ENCODE measurements at regions not wholly inside any gene's neighbourhood (a gene's known extent, or its start where the extent isn't known, plus 50 kb on each side); places are given as distances from the start of the nearest gene placed in this dataset.

DNA sequence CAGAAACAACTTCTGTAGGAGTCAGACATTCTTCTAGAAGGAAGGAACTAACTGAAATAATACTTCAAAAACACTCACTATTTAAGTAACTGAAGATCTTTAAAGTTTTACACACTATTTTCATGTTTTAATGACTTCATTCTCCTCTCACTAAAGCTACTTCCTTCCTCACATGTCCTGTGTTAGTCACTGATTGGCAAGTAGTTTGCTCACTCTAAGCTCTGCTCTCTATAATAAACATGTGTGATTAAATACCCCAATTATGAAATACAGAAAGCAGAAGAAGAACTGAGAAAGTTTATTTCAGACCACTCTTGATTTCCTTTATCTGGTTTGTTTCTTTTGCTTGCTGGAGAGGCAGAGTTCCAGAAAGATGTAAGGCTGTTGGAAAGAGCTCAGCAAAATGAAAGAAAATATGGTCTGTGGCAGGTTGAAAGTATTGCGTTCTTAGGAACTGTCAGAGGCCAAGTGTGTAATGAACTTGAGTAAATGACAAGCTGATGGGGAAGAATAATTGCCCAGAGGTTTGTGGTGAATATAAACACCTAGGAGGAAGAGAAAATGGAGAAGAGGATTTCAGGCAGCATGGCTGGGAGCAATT, 522.0 kb upstream of the SEL1L start:
- DNase-seq: no peak
- TF ChIP-seq POLR2A (IDR thresholded peaks at IDR 0.05; ENCODE audit: low read length) (no peak), GATA1 (IDR thresholded peaks at IDR 0.05; ENCODE audit: low read depth, low read length) (no peak)

GRCh38 chr14:82060219-82060618, 526.6 kb upstream of the SEL1L start:
- TF ChIP-seq POLR2A (IDR thresholded peaks at IDR 0.05; ENCODE audit: low read length) (no peak), GATA1 (IDR thresholded peaks at IDR 0.05; ENCODE audit: low read depth, low read length) (no peak)
- DNase-seq: no peak

DNA sequence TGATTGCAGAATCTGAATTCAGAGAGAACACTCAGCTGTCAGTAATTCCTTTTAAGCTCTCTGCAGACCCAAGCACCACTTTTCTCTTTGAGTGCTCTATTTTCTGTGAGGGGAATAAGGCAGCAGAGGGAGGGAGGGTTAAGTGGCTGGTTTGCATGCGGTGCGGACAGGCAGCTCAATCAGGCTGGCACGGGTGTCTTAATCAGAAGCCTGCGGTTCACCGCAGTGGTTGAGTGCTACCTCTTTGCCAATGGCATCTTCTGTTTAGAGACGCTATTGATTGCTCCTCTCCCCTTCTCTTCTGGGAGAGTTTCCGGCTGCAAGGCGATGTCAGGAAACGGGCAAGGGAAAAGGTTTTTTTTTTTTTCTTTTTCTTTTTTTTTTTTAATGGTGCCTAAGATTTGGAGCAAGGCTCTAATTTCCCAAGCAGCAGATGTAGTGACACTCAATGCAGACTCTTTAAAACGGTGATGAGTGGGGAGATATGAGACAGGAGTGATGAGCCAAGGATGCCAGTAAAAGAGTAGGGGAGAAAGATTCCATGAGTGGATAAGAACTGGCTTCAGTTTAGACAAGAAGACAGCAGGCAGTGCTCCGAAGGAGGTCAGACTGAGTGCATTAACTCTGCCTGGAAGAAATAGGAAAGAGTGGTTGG, 533.7 kb upstream of the SEL1L start:
- TF ChIP-seq POLR2A (IDR thresholded peaks at IDR 0.05; ENCODE audit: low read length) (no peak), GATA1 (IDR thresholded peaks at IDR 0.05; ENCODE audit: low read depth, low read length) (no peak)
- DNase-seq: no peak

DNA sequence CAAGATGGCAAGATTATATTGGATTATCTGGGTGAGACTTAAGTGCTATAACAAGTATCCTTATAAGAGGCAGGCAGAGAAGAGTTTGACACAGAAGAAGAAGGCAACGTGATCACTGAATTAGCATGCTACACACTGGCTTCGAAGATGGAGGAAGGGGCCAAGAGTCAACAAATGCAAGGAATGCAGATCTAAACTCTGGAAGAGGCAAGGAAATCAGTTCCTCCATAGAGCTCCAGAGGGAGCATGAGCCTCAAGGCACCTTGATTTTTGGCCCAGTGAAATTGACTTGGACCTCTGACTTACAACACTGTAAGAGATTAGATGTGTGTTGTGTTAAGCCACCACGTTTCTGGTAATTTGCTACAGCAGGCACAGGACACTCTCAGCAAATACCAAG, 536.4 kb upstream of the SEL1L start:
- TF ChIP-seq GATA1 (IDR thresholded peaks at IDR 0.05; ENCODE audit: low read depth, low read length) (no peak), POLR2A (IDR thresholded peaks at IDR 0.05; ENCODE audit: low read length) (no peak)
- no peak for DNase-seq

GRCh38 chr14:82070753-82071152, 537.1 kb upstream of the SEL1L start:
- no peak for DNase-seq
- no peak for TF ChIP-seq GATA1 (IDR thresholded peaks at IDR 0.05; ENCODE audit: low read depth, low read length)
- TF ChIP-seq POLR2A (IDR thresholded peaks at IDR 0.05; ENCODE audit: low read length): no peak

- DNase-seq: no peak
- no peak for TF ChIP-seq POLR2A (IDR thresholded peaks at IDR 0.05; ENCODE audit: low read length)
- TF ChIP-seq GATA1 (IDR thresholded peaks at IDR 0.05; ENCODE audit: low read depth, low read length): no peak
Measured at GRCh38 chr14:82073547-82073946, 539.9 kb upstream of the SEL1L start.

DNA sequence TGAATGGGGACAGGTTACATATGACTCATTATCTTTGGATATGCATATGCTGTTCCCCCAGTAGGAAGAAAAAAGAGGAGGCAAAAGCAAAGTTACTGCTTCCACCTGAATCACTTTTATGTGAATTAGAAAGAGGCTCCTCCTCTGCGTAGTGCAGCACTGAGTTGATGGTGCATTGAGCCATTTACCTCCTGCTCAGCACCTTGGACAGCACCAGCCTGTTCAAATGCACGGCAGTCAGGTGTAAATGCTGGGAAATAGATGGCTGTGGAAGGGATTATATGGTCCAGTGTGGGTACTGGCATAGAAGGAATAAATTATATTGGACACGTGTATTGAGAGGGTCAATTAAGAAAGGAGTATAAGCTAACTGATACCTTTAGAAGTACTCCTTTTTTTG, 541.9 kb upstream of the SEL1L start:
- TF ChIP-seq POLR2A (IDR thresholded peaks at IDR 0.05; ENCODE audit: low read length) (no peak), GATA1 (IDR thresholded peaks at IDR 0.05; ENCODE audit: low read depth, low read length) (no peak)
- DNase-seq: peak; percentile 16 to 27

- no peak for DNase-seq
- TF ChIP-seq POLR2A (IDR thresholded peaks at IDR 0.05; ENCODE audit: low read length) (no peak), GATA1 (IDR thresholded peaks at IDR 0.05; ENCODE audit: low read depth, low read length) (no peak)
Measured at GRCh38 chr14:82079553-82079952, 545.9 kb upstream of the SEL1L start.

GRCh38 chr14:82080370-82080769, 546.7 kb upstream of the SEL1L start:
- no peak for DNase-seq
- TF ChIP-seq POLR2A (IDR thresholded peaks at IDR 0.05; ENCODE audit: low read length) (no peak), GATA1 (IDR thresholded peaks at IDR 0.05; ENCODE audit: low read depth, low read length) (no peak)

DNA sequence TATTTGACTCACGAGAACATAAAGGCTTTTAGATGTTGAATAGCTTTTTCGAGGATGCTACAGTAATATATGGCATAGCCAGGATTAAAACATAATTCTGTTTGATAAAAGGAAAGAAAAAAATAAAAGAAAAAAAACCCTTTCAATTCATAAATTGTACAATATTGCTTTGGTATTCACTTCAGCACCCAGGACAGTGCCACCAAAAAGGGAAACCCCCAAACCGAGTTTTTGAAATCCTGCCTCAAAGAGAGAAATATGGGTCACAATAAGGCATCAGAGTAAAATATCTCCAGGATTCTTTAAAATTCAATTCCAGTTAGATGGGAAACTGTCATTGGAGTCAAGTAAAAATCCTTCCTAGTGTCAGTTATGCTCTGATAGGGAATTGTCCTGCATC, 551.2 kb upstream of the SEL1L start:
- TF ChIP-seq GATA1 (IDR thresholded peaks at IDR 0.05; ENCODE audit: low read depth, low read length) (no peak), POLR2A (IDR thresholded peaks at IDR 0.05; ENCODE audit: low read length) (no peak)
- DNase-seq: no peak

DNA sequence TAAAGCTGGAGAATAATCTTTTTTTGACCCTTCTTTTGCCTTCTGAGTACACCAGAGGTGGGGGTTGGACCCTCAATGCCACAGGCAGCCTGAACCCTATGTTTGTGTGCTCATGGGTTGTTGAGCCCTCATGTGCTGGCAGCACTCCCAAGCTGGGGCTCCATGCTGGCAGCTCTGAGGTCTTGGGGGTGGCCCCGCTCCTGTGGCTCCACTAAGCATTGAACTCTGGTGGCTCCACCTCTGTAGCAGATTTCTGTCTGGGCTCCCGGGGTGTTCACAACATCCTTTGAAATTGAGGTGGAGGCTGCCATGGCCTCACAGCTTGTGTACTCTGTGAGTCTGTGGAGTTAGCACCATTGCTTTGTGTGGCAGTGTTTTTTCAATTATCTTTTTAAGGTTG, 557.4 kb upstream of the SEL1L start:
- no peak for TF ChIP-seq POLR2A (IDR thresholded peaks at IDR 0.05; ENCODE audit: low read length)
- no peak for DNase-seq

DNA sequence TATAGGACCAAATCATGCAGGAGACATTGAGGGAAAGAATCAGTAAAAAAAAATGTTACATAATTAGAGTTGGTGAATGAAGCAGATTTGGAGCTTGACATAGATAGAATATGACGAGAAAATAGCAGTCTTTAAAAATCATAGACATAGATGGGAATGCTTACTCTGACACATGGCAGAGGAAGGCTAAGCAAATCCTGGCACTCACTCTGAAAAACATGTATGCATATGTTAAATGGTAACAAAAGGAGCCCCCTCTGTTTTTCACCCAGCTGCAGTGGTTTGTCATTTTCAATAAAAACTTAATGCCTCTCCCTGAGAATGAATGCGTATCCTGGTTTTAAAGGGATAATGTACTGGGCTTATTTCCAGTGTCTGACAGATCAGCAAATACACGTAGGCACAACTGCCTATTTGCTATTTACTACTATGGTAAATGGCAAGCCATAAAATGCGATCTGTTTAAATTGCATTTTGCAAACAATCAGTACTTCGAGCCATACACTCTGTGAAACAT, 561.2 kb upstream of the SEL1L start:
- no peak for TF ChIP-seq POLR2A (IDR thresholded peaks at IDR 0.05; ENCODE audit: low read length)
- no peak for TF ChIP-seq GATA1 (IDR thresholded peaks at IDR 0.05; ENCODE audit: low read depth, low read length)
- no peak for DNase-seq

DNA sequence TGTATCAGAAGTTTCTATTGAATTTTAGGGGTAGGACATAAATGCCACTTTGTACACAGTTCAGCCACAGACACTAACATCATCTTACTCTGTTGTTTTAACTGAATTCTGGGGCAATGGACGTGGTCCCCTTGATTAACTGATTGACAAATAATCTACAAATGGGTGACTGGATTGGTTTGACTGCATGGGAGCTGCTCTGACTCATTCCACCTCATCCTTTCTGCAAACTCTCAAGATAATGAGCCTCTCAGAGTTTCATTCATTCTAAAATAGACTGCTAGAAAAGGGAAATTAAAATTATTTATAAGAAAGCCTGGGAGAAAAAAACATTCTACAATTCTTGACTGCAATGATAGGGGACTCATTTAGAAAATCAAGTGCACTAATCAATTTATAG, 570.4 kb upstream of the SEL1L start:
- TF ChIP-seq POLR2A (IDR thresholded peaks at IDR 0.05; ENCODE audit: low read length) (no peak), GATA1 (IDR thresholded peaks at IDR 0.05; ENCODE audit: low read depth, low read length) (no peak)
- no peak for DNase-seq

DNA sequence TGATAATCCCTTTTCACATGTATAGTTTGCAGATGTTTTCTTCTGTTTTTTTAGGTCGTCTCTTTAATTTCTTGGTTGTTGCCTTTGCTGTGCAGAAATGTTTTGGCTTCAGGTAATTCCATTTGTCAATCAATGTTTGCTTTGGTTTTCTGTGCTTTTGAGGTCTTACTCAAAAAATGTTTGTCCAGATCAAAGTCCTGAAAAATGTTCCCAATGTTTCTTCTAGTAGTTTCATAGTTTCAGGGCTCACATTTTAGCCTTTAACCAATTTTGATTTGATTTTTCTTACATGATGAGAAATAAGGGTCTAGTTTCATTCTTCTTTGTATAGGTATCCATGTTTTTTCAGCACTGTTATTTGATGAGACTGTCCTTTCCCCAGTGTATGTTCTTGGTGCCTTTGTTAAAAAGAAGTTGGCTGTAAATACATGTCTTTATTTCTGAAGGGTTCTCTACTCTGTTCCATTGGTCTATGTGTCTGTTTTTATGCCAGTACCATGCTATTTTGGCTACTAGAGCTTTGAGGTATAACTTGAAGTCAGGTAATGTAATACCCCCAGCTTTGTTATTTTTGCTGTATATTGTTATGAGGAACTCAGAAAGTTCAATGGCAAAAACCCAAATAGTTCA, 578.7 kb upstream of the SEL1L start:
- TF ChIP-seq POLR2A (IDR thresholded peaks at IDR 0.05; ENCODE audit: low read length) (no peak), GATA1 (IDR thresholded peaks at IDR 0.05; ENCODE audit: low read depth, low read length) (no peak)
- DNase-seq: no peak

DNA sequence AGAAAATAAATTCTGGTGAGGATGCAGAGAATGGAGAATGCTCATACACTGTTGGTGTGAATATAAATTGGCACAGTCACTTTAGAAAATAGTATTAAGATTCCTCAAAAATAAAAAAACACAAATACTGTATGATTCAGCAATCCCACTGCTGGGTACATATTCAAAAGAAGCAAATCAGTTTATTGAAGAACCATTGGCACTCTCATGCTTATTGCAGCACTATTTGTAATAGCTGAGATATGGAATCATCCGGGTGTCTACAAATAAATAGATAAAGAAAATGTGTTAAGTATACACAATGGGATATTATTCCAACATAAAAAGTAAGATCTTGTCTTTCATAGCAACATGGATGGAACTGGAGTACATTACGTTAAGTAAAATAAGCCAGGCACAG, 579.4 kb upstream of the SEL1L start:
- no peak for TF ChIP-seq POLR2A (IDR thresholded peaks at IDR 0.05; ENCODE audit: low read length)
- TF ChIP-seq GATA1 (IDR thresholded peaks at IDR 0.05; ENCODE audit: low read depth, low read length): no peak
- DNase-seq: no peak

All from erythroblast (primary cell).